NCI-H1694 treated with DMSO at 0.1 percent for 48 hours (cell line): ENCODE measurements at regions not wholly inside any gene's neighbourhood (a gene's known extent, or its start where the extent isn't known, plus 50 kb on each side); places are given as distances from the start of the nearest gene placed in this dataset.

Experiments
- DNase-seq: peaks from one replicate; lab custom pipeline; 2025; lab: John Stamatoyannopoulos, UW

GRCh38 chr18:46411867-46412690, 244.9 kb downstream of the LOXHD1 start:
- peak; percentile 21 for DNase-seq

GRCh38 chr18:46412916-46413315, 244.1 kb downstream of the LOXHD1 start:
- DNase-seq, result no peak

GRCh38 chr18:46413684-46414083, 243.3 kb downstream of the LOXHD1 start:
- DNase-seq, result no peak

GRCh38 chr18:46414863-46415262, 242.2 kb downstream of the LOXHD1 start:
- DNase-seq, result no peak

GRCh38 chr18:46415532-46416252, 241.3 kb downstream of the LOXHD1 start:
- no peak for DNase-seq

GRCh38 chr18:46416706-46417638, 240.0 kb downstream of the LOXHD1 start:
- DNase-seq, result peak; percentile 56

- DNase-seq, result no peak
Measured at GRCh38 chr18:46418663-46419260, 238.3 kb downstream of the LOXHD1 start.

GRCh38 chr18:46419391-46420141, 237.5 kb downstream of the LOXHD1 start:
- no peak for DNase-seq

GRCh38 chr18:46421973-46422551, 235.0 kb downstream of the LOXHD1 start:
- DNase-seq, result no peak

- DNase-seq, result no peak
Measured at GRCh38 chr18:46422552-46423055, 234.4 kb downstream of the LOXHD1 start.

- DNase-seq, result no peak
Measured at GRCh38 chr18:46423226-46423805, 233.7 kb downstream of the LOXHD1 start.

GRCh38 chr18:46424898-46425297, 232.1 kb downstream of the LOXHD1 start:
- no peak for DNase-seq

GRCh38 chr18:46425511-46425910, 231.5 kb downstream of the LOXHD1 start:
- DNase-seq, result no peak

- DNase-seq, result no peak
Measured at GRCh38 chr18:46426021-46426678, 230.9 kb downstream of the LOXHD1 start.

- no peak for DNase-seq
Measured at GRCh38 chr18:46426679-46427047, 230.4 kb downstream of the LOXHD1 start.
